HepG2 (cell line): ENCODE measurements at regions not wholly inside any gene's neighbourhood (a gene's known extent, or its start where the extent isn't known, plus 50 kb on each side); places are given as distances from the start of the nearest gene placed in this dataset.

ENCODE experiments used
- ATAC-seq: fragments of 200-7000 bp; cut with Tn5 transposase; 3 replicates; pipeline ENCODE4 v1.9.1; 2020; ENCODE audit warnings: mild to moderate bottlenecking, moderate library complexity
- BruUV-seq: library from RNA; stranded (reverse); fragments of 400-500 nt; replicated peaks from 2 replicates; lab custom pipeline; 2021; lab: Mats Ljungman, UMichigan
- CTCF ChIA-PET: fragments of 300-600 bp; formaldehyde crosslinking; extraction: SDS; loops from one replicate; lab custom pipeline; 2021; ENCODE audit warnings: low total read pairs, inconsistent platforms, low intra/inter-chr PET ratio; lab: Yijun Ruan, JAX
- POLR2A ChIA-PET: fragments of 350-600 bp; sonication (Branson Sonifier 250); formaldehyde crosslinking; loops from one replicate; lab custom pipeline; 2020; ENCODE audit warnings: antibody characterized with exemption, inconsistent platforms; lab: Yijun Ruan, JAX
- DNase-seq: peaks from one replicate; pipeline ENCODE4 v3.0.0-alpha.2; 2015; ENCODE audit warnings: low spot score
- FAIRE-seq: peaks from 3 replicates; lab custom pipeline; 2011; peaks lifted over from hg19 to GRCh38; lab: Jason Lieb, UNC
- H2AFZ ChIP-seq: one replicate; pipeline ENCODE4 v1.6.1; 2011; ENCODE audit warnings: low read length, inconsistent platforms
- H3K27ac ChIP-seq: fragments of 300-600 bp; 3 replicates; pipeline ENCODE4 v1.8.0; 2011; ENCODE audit warnings: mixed run types, mild to moderate bottlenecking, mixed read lengths, low read length, inconsistent platforms; ENCODE audit not compliant: insufficient read depth; ENCODE audit errors: extremely low read length
- H3K27me3 ChIP-seq, 2 experiments: fragments of 200-600 bp in 1 of 2; 2 replicates in 1 of 2; 3 replicates in 1 of 2; pipeline versions ENCODE4 v1.6.0 to v1.8.0; 2011; ENCODE audit warnings: low read length in 2 of 2, mild to moderate bottlenecking in 2 of 2, moderate library complexity in 2 of 2, inconsistent platforms in 1 of 2; ENCODE audit not compliant: insufficient read depth in 2 of 2, control insufficient read depth in 1 of 2
- H3K36me3 ChIP-seq, 2 experiments: fragments of 200-600 bp in 1 of 2; replicated peaks in 1 of 2; 2 replicates in 1 of 2; 3 replicates in 1 of 2; pipeline versions ENCODE4 v1.5.1 to v1.8.0; 2011; ENCODE audit warnings: low read length in 2 of 2, inconsistent platforms in 1 of 2; ENCODE audit not compliant: insufficient read depth in 2 of 2, control insufficient read depth in 1 of 2
- H3K4me1 ChIP-seq: 2 replicates; pipeline ENCODE4 v1.5.1; 2012; ENCODE audit warnings: low read length, inconsistent platforms; ENCODE audit not compliant: insufficient read depth
- H3K4me2 ChIP-seq: 2 replicates; pipeline ENCODE4 v1.6.0; 2011; ENCODE audit warnings: low read depth, low read length, inconsistent platforms
- H3K4me3 ChIP-seq, 3 experiments: fragments of 200-600 bp in 1 of 3; sonication (generic), shearing (Covaris generic) in 1 of 3; replicated peaks in 1 of 3; 2 replicates each; pipeline ENCODE4 v1.5.1; 2011 to 2016; ENCODE audit warnings: low read length in 3 of 3, inconsistent platforms in 2 of 3, low read depth in 2 of 3, mild to moderate bottlenecking in 2 of 3, control low read depth in 1 of 3, mixed read lengths in 1 of 3; ENCODE audit not compliant: insufficient read depth in 1 of 3
- H3K79me2 ChIP-seq: one replicate; pipeline ENCODE4 v1.6.1; 2011; ENCODE audit warnings: low read length, inconsistent platforms; ENCODE audit not compliant: insufficient read depth
- H3K9ac ChIP-seq: 2 replicates; pipeline ENCODE4 v1.6.0; 2011; ENCODE audit warnings: mild to moderate bottlenecking, low read depth, low read length, inconsistent platforms; ENCODE audit not compliant: insufficient read depth
- H3K9me3 ChIP-seq: 2 replicates; pipeline ENCODE4 v1.5.1; 2012; ENCODE audit warnings: mild to moderate bottlenecking, low read length
- H4K20me1 ChIP-seq: 2 replicates; pipeline ENCODE4 v1.6.0; 2011; ENCODE audit warnings: inconsistent platforms, mild to moderate bottlenecking, low read length, moderate library complexity; ENCODE audit not compliant: insufficient read depth
- ATF2 ChIP-seq: sonication (generic); formaldehyde crosslinking; IDR thresholded peaks from 2 replicates; pipeline ENCODE4 v1.4.0; 2020; ENCODE audit warnings: missing genetic modification reagents
- CREB1 ChIP-seq, 2 experiments: fragments of 450-650 bp in 1 of 2; IDR thresholded peaks; 2 replicates each; pipeline ENCODE4 v1.6.1; 2016 to 2017; ENCODE audit warnings: control low read depth in 1 of 2, mild to moderate bottlenecking in 1 of 2, missing compliant biosample characterization in 1 of 2, missing genetic modification characterization in 1 of 2
- NKX3-1 ChIP-seq: sonication (generic); formaldehyde crosslinking; IDR thresholded peaks from 2 replicates; pipeline ENCODE4 v1.5.0; 2020; ENCODE audit warnings: missing genetic modification reagents
- TGIF2 ChIP-seq: IDR thresholded peaks from 2 replicates; pipeline ENCODE4 v1.6.1; 2016; ENCODE audit warnings: control low read depth, missing compliant biosample characterization
- WGBS: methylation state at CpG from one replicate; pipeline ENCODE4 v1.1.6; 2017; ENCODE audit warnings: low lambda C conversion rate; 5-methylcytosine and 5-hydroxymethylcytosine counted together
- in situ Hi-C: cut with HindIII; loops from 2 replicates; pipeline ENCODE4 v1.10.0; 2017; ENCODE audit warnings: low pct_unique_long_range_greater_than_20kb; ENCODE audit not compliant: extremely low pct_ligation_motif_present
- intact Hi-C: fragments of 100-400 bp; cut with micrococcal nuclease; formaldehyde crosslinking; loops from one replicate; pipeline ENCODE4 v1.10.0; 2022; ENCODE audit not compliant: unreplicated experiment

GRCh38 chr6:139784222-139784769 lies 409.8 kb upstream of the CITED2 start (continued):
- TF ChIP-seq ATF2: no peak
- no peak for TF ChIP-seq TGIF2 (CRISPR knock-in tag)
- TF ChIP-seq, all 625 proteins: peak for 0

- no peak overlapping the region for H3K9ac ChIP-seq
- WGBS: 43% methylated on average over 8 of the region's 8 CpGs
- ChIA-PET CTCF (no interaction called here), POLR2A (no interaction called here)
- no peak overlapping the region for H2AFZ ChIP-seq
- BruUV-seq: no TSS peak
- in situ Hi-C loops: no loop called here
- H3K9me3 ChIP-seq: no peaks in the 10 kb centered on the region; the same call in 1 of the 2 replicates
- FAIRE-seq (no peak), DNase-seq (no peak), ATAC-seq (no peak)
- peaks cover 16% of the 10 kb centered on the region; the same call in 1 of the 2 replicates for H3K4me1 ChIP-seq
- no peak for TF ChIP-seq NKX3-1 (CRISPR knock-in tag)
- no peak for TF ChIP-seq CREB1 (IDR thresholded peaks at IDR 0.05)
- TF ChIP-seq CREB1 (CRISPR knock-in tag; IDR thresholded peaks at IDR 0.05): no peak
- no peaks in the 10 kb centered on the region for H3K27me3 ChIP-seq
- intact Hi-C loops: no loop called here
- no peak overlapping the region for H3K4me3 ChIP-seq
- H3K79me2 ChIP-seq: no peaks in the 10 kb centered on the region
- no peak overlapping the region for H3K27ac ChIP-seq
- H3K36me3 ChIP-seq: no peaks in the 10 kb centered on the region
- no peak overlapping the region for H3K4me2 ChIP-seq
- no peaks in the 10 kb centered on the region for H4K20me1 ChIP-seq
Measured at GRCh38 chr6:139779988-139780774, 405.7 kb upstream of the CITED2 start.
